SH-SY5Y (cell line): ENCODE measurements at regions not wholly inside any gene's neighbourhood (a gene's known extent, or its start where the extent isn't known, plus 50 kb on each side); places are given as distances from the start of the nearest gene placed in this dataset.

Experiments used
- GATA2 ChIP-seq: IDR thresholded peaks from 2 replicates; pipeline ENCODE4 v1.6.1; 2011; ENCODE audit warnings: mild to moderate bottlenecking, low read depth, low read length
- GATA3 ChIP-seq: IDR thresholded peaks from 2 replicates; pipeline ENCODE4 v1.6.1; 2011; ENCODE audit warnings: low read depth, mild to moderate bottlenecking, low read length, moderate library complexity

DNA sequence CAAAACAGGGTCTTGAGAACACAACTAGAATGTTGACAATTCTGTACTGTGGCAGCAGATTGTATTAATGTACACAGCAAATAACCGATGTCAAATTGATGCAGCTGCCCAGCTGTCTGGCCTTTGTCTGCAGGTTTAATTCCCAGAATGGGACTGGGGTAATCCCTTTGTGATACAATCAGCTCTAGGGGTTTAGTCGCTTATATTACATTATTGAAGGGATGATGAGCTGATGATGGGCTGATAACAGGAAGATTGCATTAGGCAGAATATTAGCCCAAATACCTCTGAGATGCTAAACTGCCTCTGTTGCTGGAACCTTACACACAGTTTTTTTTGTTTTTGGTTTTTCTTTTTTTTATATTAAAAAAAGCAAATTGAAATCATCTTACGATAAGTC is 265.0 kb downstream of the RBM26 start:
- TF ChIP-seq GATA2, result peak; percentile 93
- peak; percentile 93 for TF ChIP-seq GATA3
